Stimulated activated CD8-positive, alpha-beta memory T cell treated with anti-CD3 and anti-CD28 coated beads, Interleukin-12 subunit alpha, Interleukin-12 subunit beta, amount 100 ng/mL, for 4 hours (primary cell): ENCODE measurements at regions not wholly inside any gene's neighbourhood (a gene's known extent, or its start where the extent isn't known, plus 50 kb on each side); places are given as distances from the start of the nearest gene placed in this dataset.
"Not testable (repeated sequence)": the region's sequence is repeated elsewhere in the genome, so short reads cannot be mapped to it uniquely, and the experiment has no call there.

Experiments
- DNase-seq: peaks from one replicate; pipeline ENCODE4 v3.0.0-alpha.2; 2020; ENCODE audit warnings: low read depth

DNA sequence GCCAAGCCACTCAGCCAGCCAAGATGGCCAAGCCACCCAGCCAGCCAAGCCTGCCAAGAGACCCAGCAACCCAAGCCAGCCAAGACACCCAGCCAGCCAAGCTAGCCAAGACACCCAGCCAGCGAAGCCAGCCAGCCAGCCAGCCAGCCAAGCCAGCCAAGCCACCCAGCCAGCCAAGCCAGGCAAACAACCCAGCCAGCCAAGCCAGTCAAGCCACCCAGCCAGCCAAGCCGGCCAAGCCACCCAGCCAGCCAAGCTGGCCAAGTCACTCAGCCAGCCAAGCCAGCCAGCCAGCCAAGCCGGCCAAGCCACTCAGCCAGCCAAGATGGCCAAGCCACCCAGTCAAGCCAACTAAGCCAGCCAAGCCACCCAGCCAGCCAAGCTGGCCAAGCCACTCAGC lies 337.5 kb upstream of the PLGLB2 start:
- not testable (repeated sequence) for DNase-seq

GRCh38 chr2:87412036-87412820 lies 335.7 kb upstream of the PLGLB2 start:
- DNase-seq: not testable (repeated sequence)

GRCh38 chr2:87414331-87414730 lies 333.6 kb upstream of the PLGLB2 start:
- DNase-seq: not testable (repeated sequence)

GRCh38 chr2:87414795-87415570 lies 332.9 kb upstream of the PLGLB2 start:
- not testable (repeated sequence) for DNase-seq

- DNase-seq: not testable (repeated sequence)
Measured at GRCh38 chr2:87415586-87416265, 332.2 kb upstream of the PLGLB2 start.

GRCh38 chr2:87416266-87416592 lies 331.7 kb upstream of the PLGLB2 start:
- DNase-seq: not testable (repeated sequence)

GRCh38 chr2:87417147-87417546 lies 330.7 kb upstream of the PLGLB2 start:
- not testable (repeated sequence) for DNase-seq

GRCh38 chr2:87417742-87418567 lies 329.9 kb upstream of the PLGLB2 start:
- not testable (repeated sequence) for DNase-seq

DNA sequence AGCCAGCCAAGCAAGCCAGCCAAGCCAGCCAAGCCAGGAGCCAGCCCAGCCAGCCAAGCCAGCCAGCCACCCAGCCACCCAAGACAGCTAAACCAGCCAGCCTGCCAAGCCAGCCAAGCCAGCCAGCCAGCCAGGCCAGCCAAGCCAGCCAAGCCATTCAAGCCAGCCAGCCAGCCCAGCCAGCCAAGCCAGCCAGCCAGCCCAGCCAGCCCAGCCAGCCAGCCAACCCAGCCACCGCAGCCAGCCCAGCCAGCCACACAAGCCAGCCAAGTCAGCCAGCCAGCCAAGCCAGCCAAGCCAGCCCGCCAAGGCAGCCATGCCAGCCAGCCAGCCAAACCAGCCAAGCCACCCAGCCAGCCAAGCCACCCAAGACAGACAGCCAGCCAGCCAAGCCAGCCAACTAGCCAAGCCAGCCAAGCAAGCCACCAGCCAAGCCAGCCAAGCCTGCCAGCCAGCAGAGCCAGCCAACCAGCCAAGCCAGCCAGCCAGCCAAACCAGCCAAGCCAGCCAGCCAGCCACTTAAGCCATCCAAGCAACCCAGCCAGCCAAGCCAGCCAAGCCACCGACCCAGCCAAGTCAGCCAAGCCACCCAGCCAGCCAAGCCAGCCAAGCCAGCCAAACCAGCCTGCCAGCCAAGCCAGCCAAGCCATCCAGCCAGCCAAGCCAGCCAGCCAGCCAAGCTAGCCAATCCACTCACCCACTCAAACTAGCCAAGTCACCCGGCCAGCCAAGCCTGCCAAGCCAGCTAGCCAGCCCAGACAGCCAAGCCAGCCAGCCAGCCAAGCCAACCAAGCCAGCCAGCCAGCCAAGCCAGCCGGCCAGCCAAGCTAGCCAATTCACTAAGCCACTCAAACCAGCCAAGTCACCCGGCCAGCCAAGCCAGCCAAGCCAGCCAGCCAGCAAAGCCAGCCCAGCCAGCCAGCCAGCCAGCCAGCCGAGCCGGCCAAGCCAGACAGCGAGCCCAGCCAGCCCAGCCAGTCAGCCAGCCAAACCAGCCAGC lies 328.8 kb upstream of the PLGLB2 start:
- DNase-seq: not testable (repeated sequence)

DNA sequence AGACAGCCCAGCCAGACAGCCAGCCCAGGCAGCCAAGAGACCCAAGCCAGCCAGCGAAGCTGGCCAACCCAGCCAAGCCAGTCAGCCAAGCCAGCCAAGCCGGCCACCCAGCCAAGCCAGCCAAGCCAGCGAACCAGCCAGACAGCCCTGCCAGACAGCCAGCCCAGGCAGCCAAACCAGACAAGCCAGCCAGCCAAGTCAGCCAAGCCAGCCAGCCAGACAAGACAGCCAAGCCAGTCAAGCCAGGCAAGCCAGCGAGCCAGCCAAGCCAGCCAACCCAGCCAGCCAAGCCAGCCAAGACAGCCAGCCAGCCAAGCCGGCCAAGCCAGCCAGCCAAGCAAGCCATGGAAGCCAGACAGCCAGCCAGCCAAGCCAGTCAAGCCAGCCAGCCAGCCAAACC lies 327.9 kb upstream of the PLGLB2 start:
- DNase-seq: not testable (repeated sequence)

DNA sequence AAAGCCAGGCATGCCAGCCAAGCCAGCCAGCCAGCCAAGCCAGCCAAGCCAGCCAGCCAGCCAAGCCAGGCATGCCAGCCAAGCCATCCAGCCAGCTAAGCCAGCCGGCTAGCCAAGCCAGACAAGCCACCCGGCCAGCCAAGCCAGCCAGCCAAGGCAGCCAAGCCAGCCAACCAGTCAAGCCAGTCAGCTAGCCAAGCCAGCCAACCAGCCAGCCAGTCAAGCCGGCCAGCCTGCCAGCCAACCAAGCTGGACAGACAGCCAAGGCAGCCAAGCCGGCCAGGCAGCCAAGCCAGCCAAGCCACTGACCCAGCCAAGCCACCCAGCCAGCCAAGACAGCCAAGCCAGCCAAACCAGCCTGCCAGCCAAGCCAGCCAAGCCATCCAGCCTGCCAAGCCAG lies 326.9 kb upstream of the PLGLB2 start:
- DNase-seq: not testable (repeated sequence)

GRCh38 chr2:87423796-87424762 lies 323.8 kb upstream of the PLGLB2 start:
- DNase-seq: not testable (repeated sequence)

GRCh38 chr2:87424763-87425154 lies 323.1 kb upstream of the PLGLB2 start:
- not testable (repeated sequence) for DNase-seq

DNA sequence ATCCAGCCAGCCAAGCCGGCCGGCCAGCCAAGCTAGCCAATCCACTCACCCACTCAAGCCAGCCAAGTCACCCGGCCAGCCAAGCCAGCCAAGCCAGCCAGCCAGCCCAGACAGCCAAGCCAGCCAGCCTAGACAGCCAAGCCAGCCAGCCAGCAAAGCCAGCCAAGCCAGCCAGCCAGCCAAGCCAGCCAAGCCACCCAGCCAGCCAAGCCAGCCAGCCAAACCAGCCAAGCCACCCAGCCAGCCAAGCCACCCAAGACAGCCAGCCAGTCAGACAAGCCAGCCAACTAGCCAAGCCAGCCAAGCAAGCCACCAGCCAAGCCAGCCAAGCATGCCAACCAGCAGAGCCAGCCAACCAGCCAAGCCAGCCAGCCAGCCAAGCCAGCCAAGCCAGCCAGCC lies 322.7 kb upstream of the PLGLB2 start:
- DNase-seq: not testable (repeated sequence)

DNA sequence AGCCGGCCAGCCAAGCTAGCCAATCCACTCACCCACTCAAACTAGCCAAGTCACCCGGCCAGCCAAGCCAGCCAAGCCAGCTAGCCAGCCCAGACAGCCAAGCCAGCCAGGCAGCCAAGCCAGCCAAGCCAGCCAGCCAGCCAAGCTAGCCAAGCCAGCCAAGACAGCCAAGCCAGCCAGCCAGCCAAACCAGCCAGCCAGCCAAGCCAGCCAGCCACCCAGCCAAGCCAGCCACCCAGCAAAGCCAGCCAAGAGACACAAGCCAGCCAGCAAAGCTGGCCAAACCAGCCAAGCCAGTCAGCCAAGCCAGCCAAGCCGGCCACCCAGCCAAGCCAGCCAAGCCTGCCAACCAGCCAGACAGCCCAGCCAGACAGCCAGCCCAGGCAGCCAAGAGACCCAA lies 322.2 kb upstream of the PLGLB2 start:
- not testable (repeated sequence) for DNase-seq

DNA sequence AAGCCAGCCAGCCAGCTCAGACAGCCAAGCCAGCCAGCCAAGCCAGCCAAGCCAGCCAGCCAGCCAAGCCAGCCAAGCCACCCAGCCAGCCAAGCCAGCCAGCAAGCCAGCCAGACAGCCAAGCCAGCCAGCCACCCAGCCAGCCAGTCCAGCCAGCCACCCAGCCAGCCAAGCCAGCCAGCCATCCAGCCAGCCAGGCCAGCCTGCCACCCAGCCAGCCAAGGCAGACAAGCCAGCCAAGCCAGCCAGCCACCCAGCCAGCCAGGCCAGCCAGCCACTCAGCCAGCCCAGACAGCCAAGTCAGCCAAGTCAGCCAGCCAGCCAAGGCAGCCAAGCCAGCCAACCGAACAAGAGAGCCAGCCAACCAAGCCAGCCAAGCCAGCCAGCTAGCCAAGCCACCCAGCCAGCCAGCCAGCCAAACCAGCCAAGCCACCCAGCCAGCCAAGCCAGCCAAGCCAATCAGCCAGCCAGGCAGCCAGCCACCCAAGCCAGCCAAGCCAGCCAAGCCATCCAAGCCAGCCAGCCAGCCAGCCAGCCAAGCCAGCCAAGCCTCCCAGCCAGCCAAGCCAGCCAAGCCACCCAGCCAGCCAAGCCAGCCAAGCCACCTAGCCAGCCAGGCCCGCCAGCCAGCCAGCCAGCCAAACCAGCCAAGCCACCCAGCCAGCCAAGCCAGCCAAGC lies 319.3 kb upstream of the PLGLB2 start:
- DNase-seq: not testable (repeated sequence)

DNA sequence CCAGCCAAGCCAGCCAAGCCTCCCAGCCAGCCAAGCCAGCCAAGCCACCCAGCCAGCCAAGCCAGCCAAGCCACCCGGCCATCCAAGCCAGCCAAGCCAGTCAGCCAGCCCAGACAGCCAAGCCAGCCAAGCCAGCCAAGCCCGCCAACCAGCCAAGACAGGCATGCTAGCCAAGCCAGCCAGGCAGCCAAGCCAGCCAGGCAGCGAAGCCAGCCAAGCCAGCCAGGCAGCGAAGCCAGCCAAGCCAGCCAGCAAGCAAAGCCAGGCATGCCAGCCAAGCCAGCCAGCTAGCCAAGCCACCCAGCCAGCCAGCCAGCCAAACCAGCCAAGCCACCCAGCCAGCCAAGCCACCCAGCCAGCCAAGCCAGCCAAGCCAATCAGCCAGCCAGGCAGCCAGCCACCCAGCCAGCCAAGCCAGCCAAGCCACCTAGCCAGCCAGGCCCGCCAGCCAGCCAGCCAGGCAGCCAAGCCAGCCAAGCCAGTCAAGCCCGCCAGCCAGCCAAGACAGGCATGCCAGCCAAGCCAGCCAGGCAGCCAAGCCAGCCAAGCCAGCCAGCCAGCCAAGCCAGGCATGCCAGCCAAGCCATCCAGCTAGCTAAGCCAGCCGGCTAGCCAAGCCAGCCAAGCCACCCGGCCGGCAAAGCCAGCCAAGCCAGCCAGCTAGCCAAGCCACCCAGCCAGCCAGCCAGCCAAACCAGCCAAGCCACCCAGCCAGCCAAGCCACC lies 318.5 kb upstream of the PLGLB2 start:
- DNase-seq: not testable (repeated sequence)

DNA sequence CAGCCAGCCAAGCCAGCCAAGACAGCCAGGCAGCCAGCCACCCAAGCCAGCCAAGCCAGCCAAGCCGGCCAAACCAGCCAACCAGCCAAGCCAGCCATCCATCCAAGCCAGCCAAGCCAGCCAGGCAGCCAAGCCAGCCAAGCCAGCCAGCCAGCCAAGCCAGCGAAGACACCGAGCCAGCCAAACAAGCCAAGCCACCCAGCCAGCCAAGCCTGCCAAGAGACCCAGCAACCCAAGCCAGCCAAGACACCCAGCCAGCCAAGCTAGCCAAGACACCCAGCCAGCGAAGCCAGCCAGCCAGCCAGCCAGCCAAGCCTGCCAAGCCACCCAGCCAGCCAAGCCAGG lies 318.0 kb upstream of the PLGLB2 start:
- DNase-seq: not testable (repeated sequence)
